ENCODE measurements at regions not wholly inside any gene's neighbourhood (a gene's known extent, or its start where the extent isn't known, plus 50 kb on each side); places are given as distances from the start of the nearest gene placed in this dataset.

GRCh38 chr21:22842875-22843274 is 1844.7 kb downstream of the NCAM2 start:
- no peaks in the 10 kb centered on the region for H3K9me3 ChIP-seq
- H3K9ac ChIP-seq (ENCODE audit: low read depth in 2 of 2, low read length in 2 of 2): no peak overlapping the region
- H3K36me3 ChIP-seq: no peaks in the 10 kb centered on the region
- no peak overlapping the region for H3K27ac ChIP-seq
- TF ChIP-seq, protein P1, sequence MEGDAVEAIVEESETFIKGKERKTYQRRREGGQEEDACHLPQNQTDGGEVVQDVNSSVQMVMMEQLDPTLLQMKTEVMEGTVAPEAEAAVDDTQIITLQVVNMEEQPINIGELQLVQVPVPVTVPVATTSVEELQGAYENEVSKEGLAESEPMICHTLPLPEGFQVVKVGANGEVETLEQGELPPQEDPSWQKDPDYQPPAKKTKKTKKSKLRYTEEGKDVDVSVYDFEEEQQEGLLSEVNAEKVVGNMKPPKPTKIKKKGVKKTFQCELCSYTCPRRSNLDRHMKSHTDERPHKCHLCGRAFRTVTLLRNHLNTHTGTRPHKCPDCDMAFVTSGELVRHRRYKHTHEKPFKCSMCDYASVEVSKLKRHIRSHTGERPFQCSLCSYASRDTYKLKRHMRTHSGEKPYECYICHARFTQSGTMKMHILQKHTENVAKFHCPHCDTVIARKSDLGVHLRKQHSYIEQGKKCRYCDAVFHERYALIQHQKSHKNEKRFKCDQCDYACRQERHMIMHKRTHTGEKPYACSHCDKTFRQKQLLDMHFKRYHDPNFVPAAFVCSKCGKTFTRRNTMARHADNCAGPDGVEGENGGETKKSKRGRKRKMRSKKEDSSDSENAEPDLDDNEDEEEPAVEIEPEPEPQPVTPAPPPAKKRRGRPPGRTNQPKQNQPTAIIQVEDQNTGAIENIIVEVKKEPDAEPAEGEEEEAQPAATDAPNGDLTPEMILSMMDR (IDR thresholded peaks at IDR 0.05): no peak
- no peaks in the 10 kb centered on the region for H3K27me3 ChIP-seq
- no peak overlapping the region for H3K4me3 ChIP-seq
- no peaks in the 10 kb centered on the region for H3K4me1 ChIP-seq
- no peak for DNase-seq
- intact Hi-C loops (cut with DNase I): no loop called here

GRCh38 chr21:22855581-22855980 is 1857.4 kb downstream of the NCAM2 start:
- no peak for DNase-seq
- H3K27me3 ChIP-seq: no peaks in the 10 kb centered on the region
- H3K4me3 ChIP-seq: no peak overlapping the region
- no peak overlapping the region for H3K27ac ChIP-seq
- no peak overlapping the region for H3K9ac ChIP-seq (ENCODE audit: low read depth in 2 of 2, low read length in 2 of 2)
- TF ChIP-seq, protein P1 (IDR thresholded peaks at IDR 0.05): no peak
- H3K9me3 ChIP-seq: no peaks in the 10 kb centered on the region
- H3K4me1 ChIP-seq: no peaks in the 10 kb centered on the region
- intact Hi-C loops (cut with DNase I): no loop called here
- H3K36me3 ChIP-seq: no peaks in the 10 kb centered on the region

- intact Hi-C loops (cut with DNase I): no loop called here
- H3K27me3 ChIP-seq: no peaks in the 10 kb centered on the region
- no peaks in the 10 kb centered on the region for H3K36me3 ChIP-seq
- TF ChIP-seq, protein P1 (IDR thresholded peaks at IDR 0.05): no peak
- no peak overlapping the region for H3K9ac ChIP-seq (ENCODE audit: low read depth in 2 of 2, low read length in 2 of 2)
- no peak for DNase-seq
- no peaks in the 10 kb centered on the region for H3K4me1 ChIP-seq
- no peak overlapping the region for H3K4me3 ChIP-seq
- no peaks in the 10 kb centered on the region for H3K9me3 ChIP-seq
- H3K27ac ChIP-seq: no peak overlapping the region
Measured at GRCh38 chr21:22871692-22872091, 1873.5 kb downstream of the NCAM2 start.

DNA sequence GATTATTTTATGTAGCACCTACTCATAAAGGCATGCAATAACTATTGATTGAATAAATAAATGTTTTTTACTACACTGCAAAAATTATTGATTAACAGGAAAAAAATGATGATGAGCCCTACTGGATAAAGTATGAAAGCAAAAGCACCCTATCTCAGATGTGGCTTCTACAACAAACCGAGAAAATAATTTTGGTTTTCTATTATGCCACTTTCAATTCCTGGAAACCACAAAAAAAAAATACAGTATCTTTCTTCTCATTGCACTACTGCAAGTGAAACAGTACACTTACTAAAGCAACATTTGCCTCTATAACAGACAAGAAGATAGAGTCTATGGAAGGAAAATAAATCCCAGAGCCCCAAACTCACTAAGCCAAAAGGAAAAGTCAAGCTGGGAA is 1882.4 kb downstream of the NCAM2 start:
- TF ChIP-seq, protein P1 (IDR thresholded peaks at IDR 0.05): no peak
- no peak overlapping the region for H3K9ac ChIP-seq (ENCODE audit: low read depth in 2 of 2, low read length in 2 of 2)
- intact Hi-C loops (cut with DNase I): no loop called here
- H3K4me1 ChIP-seq: no peaks in the 10 kb centered on the region
- H3K9me3 ChIP-seq: no peaks in the 10 kb centered on the region
- no peak for DNase-seq
- no peaks in the 10 kb centered on the region for H3K36me3 ChIP-seq
- H3K4me3 ChIP-seq: no peak overlapping the region
- no peak overlapping the region for H3K27ac ChIP-seq
- no peaks in the 10 kb centered on the region for H3K27me3 ChIP-seq

DNA sequence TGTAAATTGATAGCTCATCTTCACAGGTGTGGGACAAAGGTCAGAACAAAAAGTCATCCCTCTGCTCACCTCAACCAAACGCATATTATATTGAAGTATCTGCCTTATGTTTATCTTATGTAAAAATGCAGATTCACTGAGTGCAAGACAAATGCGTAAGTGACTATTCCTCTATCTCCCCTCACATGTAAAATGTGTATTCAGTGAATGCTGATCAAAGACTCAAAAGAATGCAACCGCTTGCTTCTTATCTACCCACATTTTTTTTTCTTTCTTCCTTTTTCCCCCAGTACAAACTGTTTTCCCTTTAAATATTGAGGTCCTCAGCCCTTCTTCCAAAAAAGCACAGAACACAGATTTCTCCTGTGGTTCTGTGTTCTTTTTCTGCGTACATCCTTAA is 1882.9 kb downstream of the NCAM2 start:
- Histone ChIP-seq H3K27me3 (no peaks in the 10 kb centered on the region), H3K9me3 (no peaks in the 10 kb centered on the region), H3K4me3 (no peak overlapping the region), H3K36me3 (no peaks in the 10 kb centered on the region), H3K9ac (ENCODE audit: low read depth in 2 of 2, low read length in 2 of 2) (no peak overlapping the region), H3K27ac (no peak overlapping the region), H3K4me1 (no peaks in the 10 kb centered on the region)
- intact Hi-C loops (cut with DNase I): no loop called here
- TF ChIP-seq, protein P1 (IDR thresholded peaks at IDR 0.05): no peak
- DNase-seq: no peak

- no peak overlapping the region for H3K27ac ChIP-seq
- H3K9me3 ChIP-seq: no peaks in the 10 kb centered on the region
- no peak for DNase-seq
- no peaks in the 10 kb centered on the region for H3K27me3 ChIP-seq
- TF ChIP-seq, protein P1 (IDR thresholded peaks at IDR 0.05): no peak
- H3K36me3 ChIP-seq: no peaks in the 10 kb centered on the region
- no peak overlapping the region for H3K9ac ChIP-seq (ENCODE audit: low read depth in 2 of 2, low read length in 2 of 2)
- intact Hi-C loops (cut with DNase I): no loop called here
- H3K4me1 ChIP-seq: no peaks in the 10 kb centered on the region
- no peak overlapping the region for H3K4me3 ChIP-seq
Measured at GRCh38 chr21:22885079-22885478, 1886.9 kb downstream of the NCAM2 start.
